ENCODE measurements at regions not wholly inside any gene's neighbourhood (a gene's known extent, or its start where the extent isn't known, plus 50 kb on each side); places are given as distances from the start of the nearest gene placed in this dataset.

DNA sequence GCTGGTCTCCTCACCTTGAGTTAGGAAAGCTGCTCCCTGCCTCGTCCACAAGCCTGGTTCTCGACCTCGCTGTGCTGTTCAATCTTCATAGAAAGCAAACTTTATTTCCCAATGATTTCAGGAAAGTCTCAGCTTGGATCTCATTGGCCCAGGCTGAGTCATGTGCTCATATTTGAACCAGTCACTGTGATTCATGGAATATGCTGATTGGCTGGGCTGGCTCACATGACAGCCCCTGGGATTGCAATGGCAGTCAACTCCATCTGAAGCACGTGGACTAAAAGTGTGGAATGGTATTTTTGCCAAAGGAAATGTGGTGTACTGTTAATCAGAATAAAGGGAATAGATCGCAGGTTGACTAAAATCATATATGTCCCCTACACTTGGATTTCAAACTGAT, 396.6 kb downstream of the AACS start:
- H3K27ac ChIP-seq = no peak overlapping the region
- WGBS, 4 donors = 80 to 88% (median 85%) methylated on average over 5 of the region's 5 CpGs

DNA sequence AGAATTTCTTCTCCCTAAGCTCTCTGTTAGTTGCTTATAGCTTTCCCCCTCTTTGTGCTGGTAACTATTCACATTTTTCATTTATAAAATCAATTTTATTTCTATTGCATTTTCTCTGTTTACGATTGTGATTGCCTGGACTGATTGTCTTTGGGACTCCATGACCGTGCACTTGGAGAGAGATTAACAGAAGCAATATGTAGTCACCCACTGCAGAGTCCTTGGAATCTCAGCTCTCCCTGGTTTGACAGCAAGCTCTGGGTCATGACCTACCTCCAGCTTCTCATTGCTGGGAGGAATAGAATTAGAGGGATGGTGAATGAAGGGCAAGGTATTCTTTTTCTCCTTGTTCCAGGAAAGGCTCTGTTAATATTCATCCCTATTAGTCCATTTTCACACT, 398.2 kb downstream of the AACS start:
- no peaks in the 10 kb centered on the region for H3K4me1 ChIP-seq
- no peak for DNase-seq
- intact Hi-C loops (cut with DNase I) = no loop called here
- peaks cover 0 to 8% (median 0%) of the 10 kb centered on the region in 9 donors for H3K27me3 ChIP-seq
- no peaks in the 10 kb centered on the region for H3K36me3 ChIP-seq
- H3K4me3 ChIP-seq = no peak overlapping the region
- TF ChIP-seq CTCF (IDR thresholded peaks at IDR 0.05) = no peak
- no peak for TF ChIP-seq POLR2A (IDR thresholded peaks at IDR 0.05)
- ATAC-seq = no peak
- no peaks in the 10 kb centered on the region for H3K9me3 ChIP-seq
- 73 to 77% (median 77%) methylated on average over 2 of the region's 2 CpGs for WGBS, 4 donors
- H3K27ac ChIP-seq = no peak overlapping the region

More for the DNA sequence above, 396.6 kb downstream of the AACS start:
- intact Hi-C loops (cut with DNase I) = no loop called here
- Histone ChIP-seq H3K36me3 (no peaks in the 10 kb centered on the region), H3K9me3 (no peaks in the 10 kb centered on the region), H3K4me3 (no peak overlapping the region), H3K27me3 (peaks cover 0 to 15% (median 1%) of the 10 kb centered on the region in 9 donors), H3K4me1 (no peaks in the 10 kb centered on the region)
- TF ChIP-seq CTCF (IDR thresholded peaks at IDR 0.05) (no peak), POLR2A (IDR thresholded peaks at IDR 0.05) (no peak)
- no peak for DNase-seq
- ATAC-seq = no peak

GRCh38 chr12:125467363-125467762, 402.1 kb downstream of the AACS start:
- Histone ChIP-seq H3K4me3 (no peak overlapping the region), H3K4me1 (no peaks in the 10 kb centered on the region), H3K36me3 (no peaks in the 10 kb centered on the region), H3K9me3 (no peaks in the 10 kb centered on the region), H3K27me3 (no peaks in the 10 kb centered on the region), H3K27ac (no peak overlapping the region)
- 73 to 87% (median 82%) methylated on average over 1 of the region's 1 CpG for WGBS, 4 donors
- intact Hi-C loops (cut with DNase I) = no loop called here
- ATAC-seq = no peak
- no peak for DNase-seq
- TF ChIP-seq CTCF (IDR thresholded peaks at IDR 0.05) = no peak
- no peak for TF ChIP-seq POLR2A (IDR thresholded peaks at IDR 0.05)

GRCh38 chr12:125469683-125470082, 404.4 kb downstream of the AACS start:
- intact Hi-C loops (cut with DNase I) = no loop called here
- WGBS, 4 donors = 57 to 89% (median 72%) methylated on average over 1 of the region's 1 CpG
- ATAC-seq (no peak), DNase-seq (no peak)
- no peak overlapping the region for H3K4me3 ChIP-seq
- H3K27me3 ChIP-seq = peaks cover 0 to 2% (median 0%) of the 10 kb centered on the region in 9 donors
- H3K27ac ChIP-seq = no peak overlapping the region
- H3K4me1 ChIP-seq = no peaks in the 10 kb centered on the region
- H3K36me3 ChIP-seq = no peaks in the 10 kb centered on the region
- TF ChIP-seq POLR2A (IDR thresholded peaks at IDR 0.05) = no peak
- no peak for TF ChIP-seq CTCF (IDR thresholded peaks at IDR 0.05)
- H3K9me3 ChIP-seq = no peaks in the 10 kb centered on the region

Data from heart left ventricle (tissue), 16 donors.